Upper lobe of left lung (tissue), 4 donors: ENCODE measurements at regions not wholly inside any gene's neighbourhood (a gene's known extent, or its start where the extent isn't known, plus 50 kb on each side); places are given as distances from the start of the nearest gene placed in this dataset.

Source experiments
- CTCF ChIP-seq, 6 experiments: fragments of 450-650 bp in 4 of 6; fragments of 200-600 bp in 2 of 6; sonication (generic) in 2 of 6; IDR thresholded peaks; one replicate each; pipeline ENCODE4 v1.5.1; 2016 to 2019; ENCODE audit warnings: antibody characterized with exemption in 6 of 6
- POLR2A ChIP-seq, 4 donors: fragments of 450-650 bp; IDR thresholded peaks; one replicate each; pipeline ENCODE4 v1.5.1; 2016 to 2017; ENCODE audit warnings: antibody characterized with exemption in 4 of 4, mild to moderate bottlenecking in 2 of 4
- POLR2AphosphoS5 ChIP-seq, 2 donors: sonication (generic); formaldehyde crosslinking; IDR thresholded peaks; one replicate each; pipeline ENCODE4 v1.5.1; 2017; ENCODE audit warnings: antibody characterized with exemption in 2 of 2

GRCh38 chr14:27890259-27890658, 876.3 kb upstream of the FOXG1 start:
- TF ChIP-seq CTCF (IDR thresholded peaks at IDR 0.05) (no peak), POLR2A (IDR thresholded peaks at IDR 0.05) (no peak), POLR2AphosphoS5 (IDR thresholded peaks at IDR 0.05) (no peak)
